Type B pancreatic cell (in vitro differentiated cells): ENCODE measurements at regions not wholly inside any gene's neighbourhood (a gene's known extent, or its start where the extent isn't known, plus 50 kb on each side); places are given as distances from the start of the nearest gene placed in this dataset.

ENCODE experiments used
- DNase-seq: peaks from one replicate; pipeline ENCODE4 v3.0.0; 2021; ENCODE audit warnings: mixed read lengths; ENCODE audit not compliant: unreplicated experiment; ENCODE audit errors: extremely low spot score
- H3K27ac Mint-ChIP-seq: 2 replicates; pipeline ENCODE4 v1.8.0; 2021; ENCODE audit warnings: mild to moderate bottlenecking, mixed read lengths
- H3K27me3 Mint-ChIP-seq: 2 replicates; pipeline ENCODE4 v1.8.0; 2021; ENCODE audit warnings: mixed read lengths
- H3K36me3 Mint-ChIP-seq: 2 replicates; pipeline ENCODE4 v1.8.0; 2021; ENCODE audit warnings: mixed read lengths
- H3K4me1 Mint-ChIP-seq: one replicate; pipeline ENCODE4 v1.8.0; 2021; ENCODE audit warnings: mixed read lengths; ENCODE audit not compliant: unreplicated experiment
- H3K4me3 Mint-ChIP-seq: 2 replicates; pipeline ENCODE4 v1.8.0; 2021; ENCODE audit warnings: mild to moderate bottlenecking, mixed read lengths
- H3K9me3 Mint-ChIP-seq: 2 replicates; pipeline ENCODE4 v1.8.0; 2021; ENCODE audit warnings: mixed read lengths
- CTCF ChIP-seq: fragments of 200-600 bp; sonication (generic); conservative IDR thresholded peaks from 2 replicates; pipeline ENCODE4 v1.5.0; 2021; ENCODE audit warnings: antibody characterized with exemption, mild to moderate bottlenecking

DNA sequence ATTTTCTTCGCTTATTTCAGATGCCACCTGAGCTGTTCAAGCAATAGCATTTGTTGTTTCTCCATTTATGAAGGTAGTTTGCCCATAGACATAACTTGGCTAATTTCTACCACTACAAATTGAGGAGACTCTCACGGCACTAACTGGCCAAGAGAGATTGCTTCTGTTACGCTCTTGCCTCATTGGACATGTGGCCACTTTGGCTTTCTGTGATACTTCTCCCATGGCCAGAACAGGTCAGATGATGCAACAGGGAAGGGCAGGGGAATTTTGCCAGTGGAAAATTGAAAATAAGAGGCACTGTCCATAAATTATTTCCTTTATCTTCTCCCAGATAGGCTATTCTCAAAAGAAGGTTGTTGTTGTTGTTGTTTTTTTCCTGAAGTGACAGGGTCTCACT, 1633.3 kb upstream of the LRRTM3 start:
- Mint-ChIP-seq H3K27me3 (no peaks in the 10 kb centered on the region), H3K4me3 (no peak overlapping the region), H3K27ac (no peak overlapping the region), H3K36me3 (no peaks in the 10 kb centered on the region), H3K4me1 (no peaks in the 10 kb centered on the region), H3K9me3 (no peaks in the 10 kb centered on the region)
- TF ChIP-seq CTCF = no peak
- DNase-seq = no peak

GRCh38 chr10:65294329-65294728, 1631.5 kb upstream of the LRRTM3 start:
- no peak for DNase-seq
- H3K27me3 Mint-ChIP-seq = no peaks in the 10 kb centered on the region
- H3K27ac Mint-ChIP-seq = no peak overlapping the region
- no peaks in the 10 kb centered on the region for H3K36me3 Mint-ChIP-seq
- no peaks in the 10 kb centered on the region for H3K9me3 Mint-ChIP-seq
- H3K4me3 Mint-ChIP-seq = no peak overlapping the region
- no peak for TF ChIP-seq CTCF
- H3K4me1 Mint-ChIP-seq = no peaks in the 10 kb centered on the region

- H3K4me3 Mint-ChIP-seq = no peak overlapping the region
- H3K36me3 Mint-ChIP-seq = no peaks in the 10 kb centered on the region
- no peaks in the 10 kb centered on the region for H3K27me3 Mint-ChIP-seq
- DNase-seq = no peak
- no peaks in the 10 kb centered on the region for H3K9me3 Mint-ChIP-seq
- H3K4me1 Mint-ChIP-seq = no peaks in the 10 kb centered on the region
- H3K27ac Mint-ChIP-seq = no peak overlapping the region
- no peak for TF ChIP-seq CTCF
Measured at GRCh38 chr10:65301181-65301580, 1624.7 kb upstream of the LRRTM3 start.

- Mint-ChIP-seq H3K4me3 (no peak overlapping the region), H3K4me1 (no peaks in the 10 kb centered on the region), H3K36me3 (no peaks in the 10 kb centered on the region), H3K27ac (no peak overlapping the region), H3K27me3 (no peaks in the 10 kb centered on the region), H3K9me3 (no peaks in the 10 kb centered on the region)
- no peak for DNase-seq
- no peak for TF ChIP-seq CTCF
Measured at GRCh38 chr10:65306201-65306600, 1619.6 kb upstream of the LRRTM3 start.

DNA sequence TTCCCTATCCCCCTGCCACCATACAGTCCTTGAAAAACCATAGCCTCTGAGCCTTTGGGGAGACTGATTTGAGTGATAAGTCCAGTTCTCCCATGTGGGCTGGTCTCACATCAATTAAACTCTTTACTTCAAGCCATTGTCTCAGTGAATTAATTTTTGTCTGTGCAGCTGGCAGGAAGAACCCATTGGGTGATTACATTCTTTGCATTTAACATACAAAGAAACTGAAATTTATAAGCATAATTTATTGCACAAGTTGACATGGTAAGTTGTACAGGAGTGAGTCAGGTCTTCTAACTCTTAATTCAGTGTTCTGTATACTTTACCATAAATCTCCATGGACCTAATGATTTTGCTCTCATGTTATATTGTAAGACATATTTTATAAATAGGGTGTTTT, 1613.0 kb upstream of the LRRTM3 start:
- Mint-ChIP-seq H3K9me3 (no peaks in the 10 kb centered on the region), H3K36me3 (no peaks in the 10 kb centered on the region), H3K4me3 (no peak overlapping the region), H3K27me3 (no peaks in the 10 kb centered on the region), H3K4me1 (no peaks in the 10 kb centered on the region), H3K27ac (no peak overlapping the region)
- DNase-seq = no peak
- no peak for TF ChIP-seq CTCF

DNA sequence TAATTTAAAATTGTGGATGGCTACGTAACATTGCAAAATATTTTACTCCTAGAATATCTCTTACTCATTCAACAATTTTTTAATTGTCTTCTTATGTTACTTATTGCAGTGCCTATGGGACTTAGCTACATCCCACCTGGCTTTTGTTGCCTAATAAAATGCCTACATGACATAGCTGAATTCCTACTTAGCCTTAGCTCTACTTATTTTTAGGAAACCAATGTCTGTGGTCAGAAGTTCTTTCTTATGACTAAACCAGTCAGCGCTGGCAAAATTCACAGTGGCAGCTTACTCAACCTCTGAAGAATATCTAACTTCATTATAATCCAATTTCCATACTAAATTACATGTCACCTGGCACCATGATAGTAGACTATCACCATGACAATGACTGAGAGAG, 1612.4 kb upstream of the LRRTM3 start:
- H3K4me3 Mint-ChIP-seq = no peak overlapping the region
- TF ChIP-seq CTCF = no peak
- no peak overlapping the region for H3K27ac Mint-ChIP-seq
- H3K36me3 Mint-ChIP-seq = no peaks in the 10 kb centered on the region
- no peaks in the 10 kb centered on the region for H3K27me3 Mint-ChIP-seq
- no peak for DNase-seq
- no peaks in the 10 kb centered on the region for H3K4me1 Mint-ChIP-seq
- H3K9me3 Mint-ChIP-seq = no peaks in the 10 kb centered on the region
